ENCODE measurements at regions not wholly inside any gene's neighbourhood (a gene's known extent, or its start where the extent isn't known, plus 50 kb on each side); places are given as distances from the start of the nearest gene placed in this dataset.

GRCh38 chr14:25108291-25108690 is 58.3 kb upstream of the STXBP6 start:
- Histone ChIP-seq H3K4me1 (ENCODE audit: control insufficient read depth, insufficient read depth, low read length) (no peaks in the 10 kb centered on the region), H3K4me3 (ENCODE audit: low read length) (no peak overlapping the region), H3K27ac (ENCODE audit: low read length) (no peak overlapping the region), H3K36me3 (ENCODE audit: control insufficient read depth, insufficient read depth, low read length) (no peaks in the 10 kb centered on the region), H3K9me3 (ENCODE audit: control insufficient read depth, insufficient read depth, low read length) (no peaks in the 10 kb centered on the region), H3K27me3 (ENCODE audit: control insufficient read depth, insufficient read depth, low read length) (no peaks in the 10 kb centered on the region)
- WGBS (ENCODE audit: insufficient coverage) = 83% methylated on average over 2 of the region's 2 CpGs
- intact Hi-C loops (cut with micrococcal nuclease) = no loop called here
- TF ChIP-seq, protein P1, sequence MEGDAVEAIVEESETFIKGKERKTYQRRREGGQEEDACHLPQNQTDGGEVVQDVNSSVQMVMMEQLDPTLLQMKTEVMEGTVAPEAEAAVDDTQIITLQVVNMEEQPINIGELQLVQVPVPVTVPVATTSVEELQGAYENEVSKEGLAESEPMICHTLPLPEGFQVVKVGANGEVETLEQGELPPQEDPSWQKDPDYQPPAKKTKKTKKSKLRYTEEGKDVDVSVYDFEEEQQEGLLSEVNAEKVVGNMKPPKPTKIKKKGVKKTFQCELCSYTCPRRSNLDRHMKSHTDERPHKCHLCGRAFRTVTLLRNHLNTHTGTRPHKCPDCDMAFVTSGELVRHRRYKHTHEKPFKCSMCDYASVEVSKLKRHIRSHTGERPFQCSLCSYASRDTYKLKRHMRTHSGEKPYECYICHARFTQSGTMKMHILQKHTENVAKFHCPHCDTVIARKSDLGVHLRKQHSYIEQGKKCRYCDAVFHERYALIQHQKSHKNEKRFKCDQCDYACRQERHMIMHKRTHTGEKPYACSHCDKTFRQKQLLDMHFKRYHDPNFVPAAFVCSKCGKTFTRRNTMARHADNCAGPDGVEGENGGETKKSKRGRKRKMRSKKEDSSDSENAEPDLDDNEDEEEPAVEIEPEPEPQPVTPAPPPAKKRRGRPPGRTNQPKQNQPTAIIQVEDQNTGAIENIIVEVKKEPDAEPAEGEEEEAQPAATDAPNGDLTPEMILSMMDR (IDR thresholded peaks at IDR 0.05) = no peak
- peaks cover 17 to 55% of the 10 kb centered on the region in 2 donors for H3K27me3 Mint-ChIP-seq (ENCODE audit: low read depth in 2 of 2)
- H3K4me1 Mint-ChIP-seq = no peaks in the 10 kb centered on the region
- H3K36me3 Mint-ChIP-seq = no peaks in the 10 kb centered on the region
- ATAC-seq (no peak), DNase-seq (no peak)
- H3K9me3 Mint-ChIP-seq = no peaks in the 10 kb centered on the region
- no peak overlapping the region for H3K27ac Mint-ChIP-seq
- H3K4me3 Mint-ChIP-seq = no peak overlapping the region

DNA sequence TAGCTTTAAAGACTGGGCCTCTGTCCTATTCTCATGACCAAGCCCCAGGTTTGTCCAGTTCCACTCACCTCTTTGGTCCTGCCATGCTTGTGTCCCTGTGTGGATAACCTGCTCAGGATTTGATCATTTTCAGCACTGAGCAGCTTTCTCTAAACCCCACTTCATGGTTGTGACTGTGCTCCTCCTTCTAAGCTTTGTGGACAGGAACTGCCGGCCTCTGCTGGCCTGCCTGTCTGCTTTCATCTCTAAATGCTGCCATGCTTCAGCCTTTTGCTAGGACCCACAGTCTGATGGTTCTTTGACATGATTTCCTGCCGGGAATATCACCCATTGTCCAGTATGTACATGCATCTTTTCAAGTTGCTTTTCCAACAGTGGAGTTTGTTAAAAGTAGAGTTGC is 53.9 kb upstream of the STXBP6 start:
- ATAC-seq (no peak), DNase-seq (no peak)
- H3K4me3 Mint-ChIP-seq = no peak overlapping the region
- no peak overlapping the region for H3K4me3 ChIP-seq (ENCODE audit: low read length)
- H3K4me1 Mint-ChIP-seq = no peaks in the 10 kb centered on the region
- peaks cover 9 to 33% of the 10 kb centered on the region in 2 donors for H3K27me3 Mint-ChIP-seq (ENCODE audit: low read depth in 2 of 2)
- H3K27ac Mint-ChIP-seq = no peak overlapping the region
- H3K4me1 ChIP-seq (ENCODE audit: control insufficient read depth, insufficient read depth, low read length) = no peaks in the 10 kb centered on the region
- no peaks in the 10 kb centered on the region for H3K36me3 ChIP-seq (ENCODE audit: control insufficient read depth, insufficient read depth, low read length)
- WGBS (ENCODE audit: insufficient coverage) = 54% methylated on average over 2 of the region's 2 CpGs
- H3K9me3 Mint-ChIP-seq = no peaks in the 10 kb centered on the region
- H3K36me3 Mint-ChIP-seq = no peaks in the 10 kb centered on the region
- H3K27me3 ChIP-seq (ENCODE audit: control insufficient read depth, insufficient read depth, low read length) = no peaks in the 10 kb centered on the region
- no peaks in the 10 kb centered on the region for H3K9me3 ChIP-seq (ENCODE audit: control insufficient read depth, insufficient read depth, low read length)
- TF ChIP-seq, protein P1 (IDR thresholded peaks at IDR 0.05) = no peak
- intact Hi-C loops (cut with micrococcal nuclease) = no loop called here
- no peak overlapping the region for H3K27ac ChIP-seq (ENCODE audit: low read length)

DNA sequence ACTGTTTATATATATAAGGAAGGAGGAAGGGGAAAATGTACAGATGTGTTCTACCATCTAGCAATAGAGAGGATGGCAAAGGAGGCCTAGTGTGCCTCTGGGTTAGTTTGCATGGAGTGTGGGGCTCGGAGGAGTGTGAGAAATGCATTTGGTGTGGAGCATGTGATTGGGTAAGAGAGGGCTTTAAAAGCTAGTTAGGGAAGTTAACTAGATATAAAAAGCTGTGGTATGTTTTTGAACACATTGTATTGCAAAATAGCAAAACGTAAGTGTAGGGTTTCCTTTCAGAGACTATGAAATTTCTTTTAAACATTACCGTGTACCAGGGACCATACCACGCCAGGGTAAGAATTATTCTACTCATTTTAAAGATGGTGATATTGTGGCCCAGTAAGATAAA is 53.3 kb upstream of the STXBP6 start:
- no peaks in the 10 kb centered on the region for H3K9me3 Mint-ChIP-seq
- H3K4me3 ChIP-seq (ENCODE audit: low read length) = no peak overlapping the region
- no peak overlapping the region for H3K4me3 Mint-ChIP-seq
- DNase-seq (no peak), ATAC-seq (no peak)
- no peaks in the 10 kb centered on the region for H3K9me3 ChIP-seq (ENCODE audit: control insufficient read depth, insufficient read depth, low read length)
- H3K36me3 Mint-ChIP-seq = no peaks in the 10 kb centered on the region
- H3K27me3 ChIP-seq (ENCODE audit: control insufficient read depth, insufficient read depth, low read length) = no peaks in the 10 kb centered on the region
- no peaks in the 10 kb centered on the region for H3K4me1 Mint-ChIP-seq
- no peak overlapping the region for H3K27ac Mint-ChIP-seq
- intact Hi-C loops (cut with micrococcal nuclease) = no loop called here
- TF ChIP-seq, protein P1 (IDR thresholded peaks at IDR 0.05) = no peak
- H3K4me1 ChIP-seq (ENCODE audit: control insufficient read depth, insufficient read depth, low read length) = no peaks in the 10 kb centered on the region
- peaks cover 13 to 33% of the 10 kb centered on the region in 2 donors for H3K27me3 Mint-ChIP-seq (ENCODE audit: low read depth in 2 of 2)
- H3K27ac ChIP-seq (ENCODE audit: low read length) = no peak overlapping the region
- H3K36me3 ChIP-seq (ENCODE audit: control insufficient read depth, insufficient read depth, low read length) = no peaks in the 10 kb centered on the region
- WGBS (ENCODE audit: insufficient coverage) = 85% methylated on average over 3 of the region's 4 CpGs

DNA sequence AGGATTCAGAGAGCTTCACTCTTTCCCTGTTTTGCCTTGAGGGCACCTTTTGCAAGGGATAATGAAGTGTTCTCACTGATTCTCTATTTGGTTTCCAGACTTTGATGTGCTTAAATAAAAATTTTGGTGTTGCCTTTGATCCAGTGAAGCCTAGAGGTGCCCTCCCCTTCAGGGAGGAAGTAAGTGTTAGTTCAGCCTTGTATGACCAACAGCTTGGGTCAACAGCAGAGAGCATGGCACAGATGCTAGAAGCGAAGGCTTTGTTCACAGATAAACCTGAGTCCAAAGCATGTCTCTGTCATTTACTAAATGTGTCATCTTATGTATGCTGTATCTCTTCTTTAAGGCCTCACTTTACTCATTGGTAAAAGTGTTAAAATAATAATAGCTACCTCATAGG is 52.8 kb upstream of the STXBP6 start:
- Mint-ChIP-seq H3K9me3 (no peaks in the 10 kb centered on the region), H3K36me3 (no peaks in the 10 kb centered on the region), H3K27ac (no peak overlapping the region), H3K27me3 (ENCODE audit: low read depth in 2 of 2) (peaks cover 18 to 29% of the 10 kb centered on the region in 2 donors), H3K4me1 (no peaks in the 10 kb centered on the region), H3K4me3 (no peak overlapping the region)
- Histone ChIP-seq H3K4me3 (ENCODE audit: low read length) (no peak overlapping the region), H3K9me3 (ENCODE audit: control insufficient read depth, insufficient read depth, low read length) (no peaks in the 10 kb centered on the region), H3K27me3 (ENCODE audit: control insufficient read depth, insufficient read depth, low read length) (no peaks in the 10 kb centered on the region), H3K36me3 (ENCODE audit: control insufficient read depth, insufficient read depth, low read length) (no peaks in the 10 kb centered on the region), H3K4me1 (ENCODE audit: control insufficient read depth, insufficient read depth, low read length) (no peaks in the 10 kb centered on the region), H3K27ac (ENCODE audit: low read length) (no peak overlapping the region)
- DNase-seq (no peak), ATAC-seq (no peak)
- WGBS (ENCODE audit: insufficient coverage) = 89% methylated on average over 1 of the region's 1 CpG
- TF ChIP-seq, protein P1 (IDR thresholded peaks at IDR 0.05) = no peak
- intact Hi-C loops (cut with micrococcal nuclease) = no loop called here

Data from natural killer cell (primary cell).